ENCODE measurements at regions not wholly inside any gene's neighbourhood (a gene's known extent, or its start where the extent isn't known, plus 50 kb on each side); places are given as distances from the start of the nearest gene placed in this dataset.

- Histone ChIP-seq H3K4me1 (ENCODE audit: insufficient read depth, low read length) (no peaks in the 10 kb centered on the region), H3K4me3 (ENCODE audit: low read length) (no peak overlapping the region), H3K27me3 (ENCODE audit: insufficient read depth, low read length) (no peaks in the 10 kb centered on the region), H3K9me3 (ENCODE audit: low read length) (no peaks in the 10 kb centered on the region), H3K36me3 (ENCODE audit: insufficient read depth, low read length) (no peaks in the 10 kb centered on the region), H2AFZ (ENCODE audit: low read depth, low read length) (no peak overlapping the region)
Measured at GRCh38 chr3:77939726-77940125, 899.8 kb downstream of the ROBO2 start.

- Histone ChIP-seq H3K36me3 (ENCODE audit: insufficient read depth, low read length) (no peaks in the 10 kb centered on the region), H3K4me1 (ENCODE audit: insufficient read depth, low read length) (no peaks in the 10 kb centered on the region), H3K4me3 (ENCODE audit: low read length) (no peak overlapping the region), H3K27me3 (ENCODE audit: insufficient read depth, low read length) (no peaks in the 10 kb centered on the region), H3K9me3 (ENCODE audit: low read length) (no peaks in the 10 kb centered on the region), H2AFZ (ENCODE audit: low read depth, low read length) (no peak overlapping the region)
Measured at GRCh38 chr3:77943598-77943997, 903.7 kb downstream of the ROBO2 start.

GRCh38 chr3:77945320-77945719 is 905.4 kb downstream of the ROBO2 start:
- H3K4me1 ChIP-seq (ENCODE audit: insufficient read depth, low read length) = no peaks in the 10 kb centered on the region
- no peaks in the 10 kb centered on the region for H3K27me3 ChIP-seq (ENCODE audit: insufficient read depth, low read length)
- no peaks in the 10 kb centered on the region for H3K9me3 ChIP-seq (ENCODE audit: low read length)
- no peaks in the 10 kb centered on the region for H3K36me3 ChIP-seq (ENCODE audit: insufficient read depth, low read length)
- no peak overlapping the region for H3K4me3 ChIP-seq (ENCODE audit: low read length)
- H2AFZ ChIP-seq (ENCODE audit: low read depth, low read length) = no peak overlapping the region

- Histone ChIP-seq H3K9me3 (ENCODE audit: low read length) (no peaks in the 10 kb centered on the region), H3K27me3 (ENCODE audit: insufficient read depth, low read length) (no peaks in the 10 kb centered on the region), H2AFZ (ENCODE audit: low read depth, low read length) (no peak overlapping the region), H3K4me3 (ENCODE audit: low read length) (no peak overlapping the region), H3K4me1 (ENCODE audit: insufficient read depth, low read length) (no peaks in the 10 kb centered on the region), H3K36me3 (ENCODE audit: insufficient read depth, low read length) (no peaks in the 10 kb centered on the region)
Measured at GRCh38 chr3:77947671-77948070, 907.8 kb downstream of the ROBO2 start.

GRCh38 chr3:77967621-77968020 is 927.7 kb downstream of the ROBO2 start:
- H3K9me3 ChIP-seq (ENCODE audit: low read length) = no peaks in the 10 kb centered on the region
- H3K4me3 ChIP-seq (ENCODE audit: low read length) = no peak overlapping the region
- H3K4me1 ChIP-seq (ENCODE audit: insufficient read depth, low read length) = no peaks in the 10 kb centered on the region
- no peaks in the 10 kb centered on the region for H3K27me3 ChIP-seq (ENCODE audit: insufficient read depth, low read length)
- no peak overlapping the region for H2AFZ ChIP-seq (ENCODE audit: low read depth, low read length)
- no peaks in the 10 kb centered on the region for H3K36me3 ChIP-seq (ENCODE audit: insufficient read depth, low read length)

- Histone ChIP-seq H2AFZ (ENCODE audit: low read depth, low read length) (no peak overlapping the region), H3K36me3 (ENCODE audit: insufficient read depth, low read length) (no peaks in the 10 kb centered on the region), H3K9me3 (ENCODE audit: low read length) (no peaks in the 10 kb centered on the region), H3K4me3 (ENCODE audit: low read length) (no peak overlapping the region), H3K27me3 (ENCODE audit: insufficient read depth, low read length) (no peaks in the 10 kb centered on the region), H3K4me1 (ENCODE audit: insufficient read depth, low read length) (no peaks in the 10 kb centered on the region)
Measured at GRCh38 chr3:77976079-77976478, 936.2 kb downstream of the ROBO2 start.

- no peak overlapping the region for H3K4me3 ChIP-seq (ENCODE audit: low read length)
- H2AFZ ChIP-seq (ENCODE audit: low read depth, low read length) = no peak overlapping the region
- H3K27me3 ChIP-seq (ENCODE audit: insufficient read depth, low read length) = no peaks in the 10 kb centered on the region
- H3K4me1 ChIP-seq (ENCODE audit: insufficient read depth, low read length) = no peaks in the 10 kb centered on the region
- H3K36me3 ChIP-seq (ENCODE audit: insufficient read depth, low read length) = no peaks in the 10 kb centered on the region
- no peaks in the 10 kb centered on the region for H3K9me3 ChIP-seq (ENCODE audit: low read length)
Measured at GRCh38 chr3:78003090-78003489, 963.2 kb downstream of the ROBO2 start.

- H2AFZ ChIP-seq (ENCODE audit: low read depth, low read length) = no peak overlapping the region
- no peaks in the 10 kb centered on the region for H3K4me1 ChIP-seq (ENCODE audit: insufficient read depth, low read length)
- H3K9me3 ChIP-seq (ENCODE audit: low read length) = no peaks in the 10 kb centered on the region
- H3K27me3 ChIP-seq (ENCODE audit: insufficient read depth, low read length) = no peaks in the 10 kb centered on the region
- no peaks in the 10 kb centered on the region for H3K36me3 ChIP-seq (ENCODE audit: insufficient read depth, low read length)
- H3K4me3 ChIP-seq (ENCODE audit: low read length) = no peak overlapping the region
Measured at GRCh38 chr3:78004571-78004970, 964.7 kb downstream of the ROBO2 start.

- Histone ChIP-seq H2AFZ (ENCODE audit: low read depth, low read length) (no peak overlapping the region), H3K4me3 (ENCODE audit: low read length) (no peak overlapping the region), H3K4me1 (ENCODE audit: insufficient read depth, low read length) (no peaks in the 10 kb centered on the region), H3K36me3 (ENCODE audit: insufficient read depth, low read length) (no peaks in the 10 kb centered on the region), H3K9me3 (ENCODE audit: low read length) (no peaks in the 10 kb centered on the region), H3K27me3 (ENCODE audit: insufficient read depth, low read length) (no peaks in the 10 kb centered on the region)
Measured at GRCh38 chr3:78013653-78014052, 973.8 kb downstream of the ROBO2 start.

GRCh38 chr3:78015856-78016255 is 976.0 kb downstream of the ROBO2 start:
- no peaks in the 10 kb centered on the region for H3K9me3 ChIP-seq (ENCODE audit: low read length)
- no peak overlapping the region for H3K4me3 ChIP-seq (ENCODE audit: low read length)
- no peaks in the 10 kb centered on the region for H3K4me1 ChIP-seq (ENCODE audit: insufficient read depth, low read length)
- H2AFZ ChIP-seq (ENCODE audit: low read depth, low read length) = no peak overlapping the region
- H3K27me3 ChIP-seq (ENCODE audit: insufficient read depth, low read length) = no peaks in the 10 kb centered on the region
- H3K36me3 ChIP-seq (ENCODE audit: insufficient read depth, low read length) = no peaks in the 10 kb centered on the region

GRCh38 chr3:78021710-78022109 is 981.8 kb downstream of the ROBO2 start:
- Histone ChIP-seq H2AFZ (ENCODE audit: low read depth, low read length) (no peak overlapping the region), H3K4me3 (ENCODE audit: low read length) (no peak overlapping the region), H3K9me3 (ENCODE audit: low read length) (no peaks in the 10 kb centered on the region), H3K27me3 (ENCODE audit: insufficient read depth, low read length) (no peaks in the 10 kb centered on the region), H3K36me3 (ENCODE audit: insufficient read depth, low read length) (no peaks in the 10 kb centered on the region), H3K4me1 (ENCODE audit: insufficient read depth, low read length) (no peaks in the 10 kb centered on the region)

- Histone ChIP-seq H3K27me3 (ENCODE audit: insufficient read depth, low read length) (no peaks in the 10 kb centered on the region), H3K36me3 (ENCODE audit: insufficient read depth, low read length) (no peaks in the 10 kb centered on the region), H3K4me3 (ENCODE audit: low read length) (no peak overlapping the region), H3K4me1 (ENCODE audit: insufficient read depth, low read length) (no peaks in the 10 kb centered on the region), H2AFZ (ENCODE audit: low read depth, low read length) (no peak overlapping the region), H3K9me3 (ENCODE audit: low read length) (no peaks in the 10 kb centered on the region)
Measured at GRCh38 chr3:78022232-78022631, 982.3 kb downstream of the ROBO2 start.

GRCh38 chr3:78023257-78023656 is 983.4 kb downstream of the ROBO2 start:
- H3K9me3 ChIP-seq (ENCODE audit: low read length) = no peaks in the 10 kb centered on the region
- H3K4me3 ChIP-seq (ENCODE audit: low read length) = no peak overlapping the region
- H2AFZ ChIP-seq (ENCODE audit: low read depth, low read length) = no peak overlapping the region
- no peaks in the 10 kb centered on the region for H3K27me3 ChIP-seq (ENCODE audit: insufficient read depth, low read length)
- no peaks in the 10 kb centered on the region for H3K4me1 ChIP-seq (ENCODE audit: insufficient read depth, low read length)
- H3K36me3 ChIP-seq (ENCODE audit: insufficient read depth, low read length) = no peaks in the 10 kb centered on the region

GRCh38 chr3:78025916-78026315 is 986.0 kb downstream of the ROBO2 start:
- Histone ChIP-seq H2AFZ (ENCODE audit: low read depth, low read length) (no peak overlapping the region), H3K4me1 (ENCODE audit: insufficient read depth, low read length) (no peaks in the 10 kb centered on the region), H3K4me3 (ENCODE audit: low read length) (no peak overlapping the region), H3K36me3 (ENCODE audit: insufficient read depth, low read length) (no peaks in the 10 kb centered on the region), H3K27me3 (ENCODE audit: insufficient read depth, low read length) (no peaks in the 10 kb centered on the region), H3K9me3 (ENCODE audit: low read length) (no peaks in the 10 kb centered on the region)
